T-helper 2 cell (primary cell): ENCODE measurements at regions not wholly inside any gene's neighbourhood (a gene's known extent, or its start where the extent isn't known, plus 50 kb on each side); places are given as distances from the start of the nearest gene placed in this dataset.

Experiments used
- DNase-seq, 5 experiments: peaks; one replicate each; pipeline versions ENCODE4 v3.0.0 to v3.0.0-alpha.2; 2012 to 2022

DNA sequence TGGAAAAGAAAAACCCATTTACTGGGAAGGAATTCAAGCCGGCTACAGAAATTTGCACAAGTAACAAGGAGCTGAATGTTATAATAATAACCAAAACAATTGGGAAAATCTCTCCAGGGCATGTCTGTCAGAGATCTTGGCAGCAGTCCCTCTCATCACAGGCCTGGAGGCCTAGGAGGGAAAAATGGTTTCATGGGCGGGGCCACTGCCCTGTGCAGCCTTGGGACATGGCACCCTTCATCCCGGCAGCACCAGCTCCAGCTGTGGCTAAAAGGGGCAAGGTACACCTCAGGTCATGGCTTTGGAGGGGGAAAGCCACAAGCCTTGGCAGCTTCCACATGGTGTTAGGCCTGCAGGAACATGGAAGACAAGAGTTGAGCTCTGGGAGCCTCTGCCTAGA is 513.1 kb upstream of the CNKSR2 start:
- DNase-seq = no peak

DNA sequence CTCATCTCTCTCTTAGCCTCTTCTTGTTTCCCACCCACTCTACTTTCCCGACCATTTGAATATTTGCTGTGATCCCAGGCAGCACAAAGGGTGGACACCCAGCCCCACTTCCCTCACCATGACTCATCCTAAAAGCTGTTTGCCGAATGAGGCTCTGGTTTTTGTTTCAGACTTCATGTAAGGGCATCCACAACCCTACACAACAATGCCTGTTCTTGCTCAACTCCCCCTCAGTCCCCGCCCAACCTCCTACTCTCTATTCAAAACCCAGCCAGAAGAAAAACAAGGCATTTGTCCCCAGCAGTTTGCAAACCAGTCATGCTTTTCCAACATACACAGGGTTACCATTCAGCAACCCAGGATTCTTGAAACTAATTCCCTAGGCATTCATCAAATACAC is 516.5 kb upstream of the CNKSR2 start:
- no peak for DNase-seq

DNA sequence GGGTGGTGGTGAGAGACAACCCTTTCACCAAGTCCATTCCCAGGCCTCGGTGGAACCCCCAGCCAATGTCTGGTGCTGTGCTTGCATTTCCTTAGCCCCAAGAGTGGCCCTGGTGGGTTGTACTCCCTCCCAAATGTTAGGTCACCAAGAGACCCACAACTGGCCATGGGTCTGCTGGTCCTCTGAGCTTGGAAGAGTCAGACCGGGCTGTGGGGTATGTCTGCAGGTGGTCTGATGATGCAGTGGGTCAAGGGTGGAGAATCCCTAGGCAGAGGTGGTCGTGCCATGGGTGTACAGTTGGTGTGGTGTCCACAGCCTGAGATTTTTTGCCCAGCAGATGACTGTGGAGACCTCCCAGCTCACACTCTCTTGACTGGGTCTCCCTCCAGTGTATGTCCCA is 535.7 kb upstream of the CNKSR2 start:
- DNase-seq = no peak

DNA sequence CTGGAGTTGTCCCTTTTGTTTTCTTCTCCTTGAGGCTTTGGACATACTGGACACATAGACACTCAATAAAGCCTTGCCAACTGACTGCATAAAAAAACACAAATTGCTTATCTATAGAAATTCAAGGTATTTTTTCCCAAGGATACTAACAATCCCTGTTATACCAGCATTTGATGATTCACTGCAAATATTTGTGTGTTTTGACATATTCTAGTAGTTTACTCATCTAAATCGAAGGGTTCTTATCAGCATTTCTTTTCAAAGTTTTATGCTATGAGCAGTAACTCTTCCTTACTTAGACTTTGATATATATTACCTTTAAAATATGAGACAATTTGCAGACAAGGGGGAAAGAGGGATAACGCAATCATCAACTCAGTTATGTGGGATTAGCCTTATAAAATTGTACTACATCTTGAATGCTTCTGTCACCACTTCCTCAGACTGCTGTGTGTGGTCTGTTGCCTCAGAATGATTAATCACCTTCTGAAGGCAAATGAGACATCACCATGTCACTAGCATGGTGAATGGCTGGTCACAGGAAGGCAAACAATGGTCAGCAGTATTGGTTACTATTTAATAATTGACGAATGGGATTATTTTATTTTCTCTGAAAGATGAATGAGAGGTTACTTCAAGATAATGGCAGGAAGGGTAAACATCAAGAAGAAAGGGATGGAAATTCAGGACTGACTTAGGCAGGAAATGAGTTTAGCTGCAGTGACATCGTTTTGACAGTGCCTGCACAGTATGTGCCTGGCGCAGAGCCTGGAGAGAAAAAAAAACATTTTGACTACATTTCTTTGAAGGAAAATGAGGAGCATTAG is 544.3 kb upstream of the CNKSR2 start:
- DNase-seq = no peak

DNA sequence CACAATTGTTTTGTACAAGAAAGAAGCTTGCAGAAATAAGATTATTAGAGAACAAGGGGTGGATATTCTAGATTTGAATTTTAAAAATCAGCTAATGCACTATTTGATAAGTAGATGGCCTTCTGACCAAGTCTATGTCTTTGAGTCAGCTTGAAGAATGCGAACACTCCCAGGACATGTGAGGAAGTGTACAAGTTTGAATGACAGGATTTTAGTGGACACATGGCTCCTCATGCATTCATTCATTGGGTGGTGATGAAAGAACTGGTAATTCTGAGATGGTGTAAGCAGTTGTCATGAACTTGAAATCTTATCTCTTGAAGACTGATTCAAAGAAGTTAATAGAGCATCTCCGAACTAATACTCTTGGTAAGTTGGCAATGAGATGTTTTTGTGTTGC is 548.2 kb upstream of the CNKSR2 start:
- no peak for DNase-seq

DNA sequence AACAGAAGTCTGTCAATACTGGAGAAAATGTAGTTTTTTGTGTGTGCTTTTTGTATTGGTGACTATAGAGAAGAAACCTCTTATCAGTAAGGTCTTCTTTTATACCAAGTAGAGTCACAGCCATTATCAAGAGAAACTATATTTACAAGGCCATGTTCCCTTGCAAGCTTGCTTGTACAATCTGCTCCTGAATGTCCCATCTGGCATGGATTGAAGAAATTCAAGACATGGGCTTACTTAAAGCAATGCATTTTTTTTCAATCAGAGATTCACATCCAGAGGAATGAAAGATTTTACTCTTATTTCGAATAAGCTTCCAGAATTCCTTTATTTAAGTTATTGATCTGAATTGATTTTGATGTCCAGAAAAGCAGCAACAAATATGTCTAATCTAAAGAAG is 537.3 kb upstream of the RPS6KA3 start:
- no peak for DNase-seq

DNA sequence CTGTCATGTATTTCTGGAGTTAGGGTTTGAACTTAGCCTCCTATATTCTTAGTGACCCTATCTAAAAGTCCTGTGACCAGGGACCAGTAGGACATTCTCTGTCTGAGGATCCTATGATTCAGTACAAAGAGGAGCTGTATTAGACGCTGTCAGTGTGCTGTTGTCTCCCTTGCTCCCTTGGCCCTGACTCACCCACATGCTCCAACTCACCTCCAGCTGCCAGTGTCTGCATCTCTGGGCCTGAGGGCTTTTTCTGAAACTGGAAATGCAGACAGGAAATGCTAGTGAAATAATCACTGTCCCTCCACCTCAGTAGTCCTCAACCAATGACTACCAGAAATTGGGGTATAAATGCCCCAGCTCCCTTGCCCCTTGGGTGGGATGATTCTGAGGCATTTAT is 535.3 kb upstream of the RPS6KA3 start:
- no peak for DNase-seq

DNA sequence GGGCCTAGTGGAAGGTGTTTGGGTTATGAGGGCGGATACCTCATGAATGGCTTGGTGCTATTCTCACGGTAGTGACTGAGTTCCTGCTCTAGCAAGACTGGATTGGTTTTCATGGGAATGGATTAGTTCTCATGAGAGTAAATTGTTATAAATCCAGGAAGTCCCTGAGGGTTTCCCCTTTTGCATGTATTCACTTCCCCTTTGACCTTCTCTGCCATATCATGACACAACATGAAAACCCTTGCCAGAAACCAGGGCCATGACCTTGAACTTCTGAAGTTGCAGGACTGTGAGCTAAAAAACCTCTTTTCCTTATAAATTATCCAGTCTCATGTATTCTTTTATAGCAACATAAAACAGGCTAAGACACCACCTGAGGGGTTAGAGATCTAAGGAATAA is 529.7 kb upstream of the RPS6KA3 start:
- no peak for DNase-seq

DNA sequence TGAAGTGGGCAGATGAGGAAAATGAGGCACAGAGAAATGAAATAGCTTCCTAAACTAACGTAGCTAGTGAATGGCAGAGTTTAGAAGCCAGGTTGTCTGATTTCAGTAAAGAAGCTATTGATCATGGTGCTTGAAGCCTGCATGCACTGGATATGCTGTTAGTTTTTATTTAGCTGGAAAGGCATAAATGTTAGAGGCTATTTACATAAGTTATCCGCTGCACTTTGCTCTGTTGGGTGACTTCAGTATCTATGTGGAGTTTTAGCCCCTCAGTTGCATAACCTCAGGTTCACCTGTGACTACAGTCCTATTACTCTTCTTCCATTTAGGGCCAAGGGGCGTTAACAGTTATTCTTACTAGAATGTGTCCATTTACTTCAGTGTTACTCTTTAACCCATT is 522.4 kb upstream of the RPS6KA3 start:
- no peak for DNase-seq

DNA sequence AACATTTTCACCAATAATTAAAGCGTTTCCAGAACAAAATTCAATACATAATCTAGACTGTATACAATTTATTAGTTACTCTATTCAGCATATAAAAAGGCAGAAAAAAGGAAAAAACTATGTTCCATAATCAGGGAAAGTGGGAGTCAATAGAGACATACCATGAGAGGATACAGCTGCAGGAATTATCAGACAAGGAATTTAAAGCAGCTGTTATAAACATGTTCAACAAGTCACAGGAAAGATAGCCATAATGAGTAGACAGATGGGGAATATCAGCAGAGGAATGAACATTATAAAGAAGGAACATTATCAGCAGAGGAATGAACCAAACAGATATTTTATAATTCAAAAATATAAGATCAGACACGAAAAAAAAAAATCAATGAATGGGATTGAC is 500.6 kb upstream of the RPS6KA3 start:
- no peak for DNase-seq

DNA sequence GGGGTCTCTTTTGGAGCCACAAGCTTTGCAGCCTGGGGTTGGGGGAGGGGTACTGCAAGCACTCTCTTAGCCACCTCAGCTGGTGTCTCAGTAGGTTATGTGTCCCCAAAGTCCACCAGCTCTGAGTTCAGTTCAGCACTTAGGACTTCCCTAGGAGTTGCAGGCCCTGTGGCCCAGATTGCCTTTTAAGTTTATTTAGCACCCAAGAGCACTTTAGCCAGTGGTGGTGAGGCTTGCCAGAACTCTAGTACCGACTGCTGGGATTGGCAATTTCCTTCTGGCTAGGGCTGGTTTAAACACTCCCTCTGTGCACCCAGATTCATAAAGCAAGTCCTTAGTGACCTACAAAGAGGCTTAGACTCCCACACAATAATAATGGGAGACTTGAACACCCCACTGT is 489.9 kb upstream of the RPS6KA3 start:
- no peak for DNase-seq

DNA sequence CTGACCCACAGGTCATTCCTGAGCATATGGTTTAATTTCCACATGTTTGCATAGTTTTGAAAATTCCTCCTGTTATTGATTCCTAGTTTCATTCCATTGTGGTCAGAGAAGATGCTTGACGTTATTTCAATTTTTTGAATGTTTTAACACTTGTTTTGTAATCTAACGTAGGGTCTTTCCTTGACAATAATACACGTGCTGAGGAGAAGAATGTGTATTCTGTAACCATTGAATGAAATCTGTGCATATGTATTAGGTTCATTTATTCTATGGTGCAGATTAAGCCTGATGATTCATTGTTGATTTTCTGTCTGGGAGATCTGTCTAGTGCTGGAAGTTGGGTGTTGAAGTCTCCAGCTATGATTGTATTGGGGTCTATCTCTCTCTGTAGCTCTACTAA is 486.4 kb upstream of the RPS6KA3 start:
- no peak for DNase-seq

DNA sequence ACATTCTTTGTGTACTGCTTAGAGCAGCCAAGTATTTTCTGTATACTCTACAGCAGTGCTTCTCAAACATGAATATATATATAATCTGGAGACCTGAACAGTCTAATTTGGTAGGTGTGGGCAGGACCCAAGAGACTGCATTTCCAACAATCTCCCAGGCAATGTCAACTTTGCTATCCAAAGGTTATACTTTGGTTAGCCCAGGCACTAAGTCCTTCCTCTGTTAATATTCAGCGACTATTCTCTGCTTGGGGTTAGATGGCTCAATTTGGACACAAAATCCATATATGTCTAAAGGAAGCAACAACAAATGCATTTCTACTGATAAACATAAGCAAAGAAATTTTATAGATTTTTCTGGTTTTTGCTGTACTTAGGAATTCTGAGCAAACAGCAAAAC is 480.0 kb upstream of the RPS6KA3 start:
- DNase-seq = no peak

DNA sequence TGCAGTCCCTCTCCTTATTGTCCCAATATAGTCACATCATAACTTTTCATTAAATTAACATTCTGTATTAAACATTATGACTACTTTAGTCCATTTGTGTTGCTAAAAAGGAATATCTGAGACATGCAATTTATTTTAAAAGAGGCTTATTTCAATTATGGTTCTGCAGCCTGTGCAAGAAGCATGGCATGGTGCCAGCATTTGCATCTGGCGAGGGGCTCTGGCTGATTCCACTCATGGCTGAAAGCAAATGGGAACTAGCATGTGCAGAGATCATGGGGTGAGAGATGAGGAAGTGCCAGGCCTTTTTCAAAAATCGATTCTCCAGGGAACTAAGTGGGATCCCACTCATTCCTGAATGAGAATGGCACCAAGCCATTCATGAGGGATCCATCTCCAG is 476.3 kb upstream of the RPS6KA3 start:
- no peak for DNase-seq

DNA sequence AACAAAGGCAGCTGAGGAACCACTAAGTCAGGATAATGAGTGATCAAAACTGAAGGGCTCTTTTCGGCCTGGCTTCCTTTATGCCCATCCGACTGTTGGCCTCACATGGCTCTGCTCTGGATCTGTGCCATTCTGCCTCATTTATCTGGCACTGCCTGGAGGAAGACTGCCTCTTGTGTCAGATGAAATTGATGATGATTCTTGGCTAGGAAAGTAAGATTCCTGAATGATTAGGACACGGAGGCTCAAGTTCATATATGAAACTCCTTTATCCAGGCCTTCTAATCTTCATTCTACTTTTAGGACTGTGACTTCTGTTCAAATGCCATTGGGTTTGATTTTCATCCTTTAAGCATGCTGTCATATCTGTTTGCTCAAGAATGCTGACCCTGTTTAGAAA is 475.4 kb upstream of the RPS6KA3 start:
- DNase-seq = no peak

DNA sequence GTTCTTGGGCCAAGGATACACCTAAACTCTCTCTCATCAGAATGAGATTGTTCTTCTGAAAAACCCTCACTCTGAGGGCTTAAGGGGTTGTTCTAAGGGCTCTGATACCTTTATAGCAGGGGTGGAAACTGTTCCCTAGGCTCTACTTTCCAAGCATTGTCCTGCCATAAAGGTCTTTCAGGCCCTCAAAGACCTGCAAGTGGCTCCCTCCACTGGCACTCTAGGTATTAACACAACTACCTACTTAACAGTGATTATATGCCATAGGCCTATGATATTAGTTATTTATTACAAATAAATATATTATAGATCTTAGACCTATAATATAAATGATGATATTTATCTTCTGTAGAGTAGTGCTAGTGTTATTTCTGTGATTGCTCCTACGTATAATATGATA is 473.7 kb upstream of the RPS6KA3 start:
- no peak for DNase-seq

DNA sequence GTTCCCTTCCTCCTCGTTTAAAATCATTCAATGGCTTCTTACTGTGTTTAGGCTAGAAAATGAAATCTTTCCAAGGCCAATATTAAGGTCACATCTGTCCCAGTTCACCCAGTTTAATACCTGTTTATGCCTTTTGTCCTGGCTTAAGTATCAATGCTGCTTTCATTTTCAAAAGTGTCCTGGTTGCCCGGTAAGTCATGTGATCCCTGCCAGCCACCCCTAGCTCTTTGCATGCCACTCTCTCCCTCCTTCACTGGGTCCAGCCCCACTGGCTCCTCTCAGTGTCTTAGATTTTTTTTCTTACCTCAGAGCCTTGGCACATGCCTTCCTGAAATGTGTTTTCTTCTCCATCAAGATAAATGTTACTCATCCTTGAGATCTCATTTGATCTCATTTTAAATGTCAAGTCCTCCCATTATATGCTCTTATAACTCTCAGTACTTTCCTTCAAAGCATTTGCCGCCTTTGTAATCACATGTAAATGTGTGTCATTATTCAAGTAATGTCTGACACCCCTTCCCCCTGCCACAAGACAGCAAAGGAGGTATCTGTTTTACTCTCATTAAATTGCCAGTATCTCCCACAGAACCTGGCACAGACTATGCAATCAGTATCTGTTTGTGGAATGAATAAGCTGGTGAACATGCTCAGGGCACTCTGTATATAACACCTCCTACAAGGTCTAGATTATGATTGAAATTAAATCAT is 472.5 kb upstream of the RPS6KA3 start:
- no peak for DNase-seq

DNA sequence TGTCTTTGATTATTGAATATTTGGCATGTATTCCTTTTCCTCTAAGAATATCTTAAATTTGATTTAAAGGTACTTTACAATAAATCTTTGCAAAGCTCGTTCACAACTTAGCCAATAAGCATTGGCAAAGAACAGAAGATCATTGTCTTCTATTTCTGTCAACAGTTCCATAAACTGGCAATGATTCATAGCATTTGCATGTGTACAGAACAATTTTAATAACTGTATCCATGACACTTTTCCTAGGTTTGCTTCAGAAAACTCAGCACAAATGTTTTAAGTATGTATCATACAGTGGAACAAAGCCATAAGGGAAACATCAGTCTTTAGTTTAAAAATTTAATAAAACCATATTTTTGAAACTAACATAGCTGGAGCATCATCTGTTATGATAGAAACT is 462.7 kb upstream of the RPS6KA3 start:
- DNase-seq = no peak

DNA sequence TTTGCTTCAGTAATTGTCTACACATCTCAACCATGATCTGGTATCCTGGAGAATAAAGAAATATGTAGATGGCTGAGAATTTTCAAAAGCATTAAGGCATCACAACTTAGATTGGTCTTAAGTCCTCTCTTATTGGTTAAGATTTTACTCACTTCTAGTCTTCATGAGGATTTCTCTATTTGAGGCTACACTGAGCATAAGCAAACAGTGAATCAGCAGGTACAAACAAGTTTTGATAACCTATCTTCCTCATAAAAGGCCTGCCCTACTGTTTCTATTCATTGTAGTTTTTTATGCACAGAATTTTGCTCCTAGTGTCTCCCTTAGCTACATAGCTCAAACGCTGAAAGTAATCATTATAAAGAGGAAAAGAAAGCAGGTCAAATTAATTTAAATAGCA is 460.7 kb upstream of the RPS6KA3 start:
- DNase-seq = no peak

DNA sequence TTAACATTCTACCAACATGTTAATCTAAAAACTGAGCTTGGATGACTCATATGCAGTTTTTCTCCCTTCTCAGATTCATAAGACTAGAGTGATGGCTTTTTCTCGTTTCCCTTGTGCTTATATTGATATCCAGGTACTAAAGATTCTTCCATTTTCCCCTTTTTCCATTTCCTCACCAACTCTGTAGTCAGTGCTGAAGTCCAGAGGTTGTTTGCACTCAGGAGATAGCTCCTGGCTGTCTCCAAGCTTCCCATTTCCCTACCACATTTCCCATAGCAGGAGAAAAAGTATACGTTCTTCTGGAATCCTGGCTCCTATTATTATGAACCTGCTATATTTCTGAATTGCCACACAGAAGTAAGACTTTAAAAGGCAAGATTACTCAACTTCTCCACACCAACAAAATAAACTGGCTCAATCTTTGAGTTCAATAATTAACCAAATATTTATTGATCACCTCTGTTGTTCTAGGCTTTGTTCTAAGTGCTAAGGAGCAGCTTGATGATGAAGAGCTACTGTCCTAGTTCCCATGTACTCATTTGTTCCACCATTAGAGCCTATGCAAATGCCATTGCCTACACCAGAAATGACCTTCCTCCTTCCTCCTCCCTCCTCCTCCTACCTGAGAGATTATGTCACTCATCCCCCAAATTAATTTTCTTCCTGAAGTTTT is 454.4 kb upstream of the RPS6KA3 start:
- no peak for DNase-seq

DNA sequence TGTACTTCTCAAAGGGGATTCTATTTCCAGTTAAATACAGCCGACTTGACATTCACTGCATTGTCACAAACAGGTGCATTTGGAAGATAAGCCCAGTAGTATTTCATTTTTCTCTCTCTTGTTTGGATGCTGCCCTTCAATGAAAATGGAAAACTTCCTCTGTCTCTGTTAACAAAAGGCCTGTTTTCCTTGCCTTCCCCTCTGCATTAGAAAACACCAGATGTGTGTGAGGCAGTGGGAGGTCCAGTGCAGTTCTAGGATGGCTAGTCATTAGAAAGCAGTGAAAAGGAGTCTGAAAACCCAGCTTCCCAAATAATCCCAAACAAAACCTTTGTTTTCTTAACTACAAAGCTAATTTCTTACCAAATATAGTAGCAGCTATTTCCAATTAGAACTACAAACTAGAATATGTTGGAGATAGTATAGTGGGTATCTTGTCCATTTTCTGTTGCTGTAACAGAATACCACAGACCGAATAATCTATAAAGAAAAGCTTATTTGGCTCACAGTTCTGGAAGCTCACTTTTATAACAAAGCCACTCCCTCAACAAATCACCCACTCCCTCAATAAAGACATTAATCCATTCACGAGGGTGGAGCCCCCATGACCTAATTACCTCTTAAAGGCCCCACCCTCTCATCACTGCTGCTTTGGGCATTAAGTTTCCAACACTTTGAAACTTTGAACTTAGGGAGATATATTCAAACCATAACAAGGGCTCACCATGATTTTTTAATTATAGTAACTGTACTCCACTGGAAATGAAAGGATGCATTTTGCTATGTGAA is 452.1 kb upstream of the RPS6KA3 start:
- no peak for DNase-seq

DNA sequence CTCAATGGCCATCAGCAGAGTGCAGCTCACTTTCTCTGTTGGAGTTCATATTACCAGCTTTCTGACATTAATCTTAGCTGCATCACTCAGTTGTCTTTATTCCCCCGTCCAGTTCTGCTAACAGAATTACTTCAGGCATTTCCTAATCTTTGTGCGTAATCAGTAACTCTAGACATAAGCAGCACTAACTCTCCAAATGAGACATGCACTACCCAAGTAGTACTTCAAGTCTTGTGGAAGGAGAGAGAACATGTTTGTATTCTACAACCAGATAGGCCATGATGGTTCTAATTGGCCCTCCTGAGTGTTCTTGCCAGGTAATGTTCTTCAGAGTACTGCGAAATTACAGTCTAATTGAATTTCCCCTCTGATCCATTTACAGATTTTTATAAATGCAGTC is 448.5 kb upstream of the RPS6KA3 start:
- DNase-seq = no peak

DNA sequence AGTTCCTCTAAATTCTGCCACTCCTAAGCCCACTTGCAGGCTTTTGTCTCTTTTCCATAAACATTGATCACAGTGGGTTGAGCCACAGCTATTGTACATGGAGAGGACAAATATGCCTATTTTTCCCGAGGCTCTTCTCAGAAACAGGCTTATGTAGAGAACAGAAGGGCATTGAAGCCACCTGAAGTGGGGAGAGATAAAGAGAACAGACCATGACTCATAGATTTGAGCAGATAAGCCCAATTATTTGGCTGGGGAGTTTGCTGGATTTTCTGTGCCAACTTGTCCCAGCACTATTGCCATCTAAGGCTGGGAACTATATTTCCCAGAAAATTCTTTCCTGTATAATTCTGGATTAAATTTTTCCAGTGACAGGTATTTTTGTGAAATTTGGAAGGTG is 446.1 kb upstream of the RPS6KA3 start:
- no peak for DNase-seq
